ENCODE measurements at regions not wholly inside any gene's neighbourhood (a gene's known extent, or its start where the extent isn't known, plus 50 kb on each side); places are given as distances from the start of the nearest gene placed in this dataset.

DNA sequence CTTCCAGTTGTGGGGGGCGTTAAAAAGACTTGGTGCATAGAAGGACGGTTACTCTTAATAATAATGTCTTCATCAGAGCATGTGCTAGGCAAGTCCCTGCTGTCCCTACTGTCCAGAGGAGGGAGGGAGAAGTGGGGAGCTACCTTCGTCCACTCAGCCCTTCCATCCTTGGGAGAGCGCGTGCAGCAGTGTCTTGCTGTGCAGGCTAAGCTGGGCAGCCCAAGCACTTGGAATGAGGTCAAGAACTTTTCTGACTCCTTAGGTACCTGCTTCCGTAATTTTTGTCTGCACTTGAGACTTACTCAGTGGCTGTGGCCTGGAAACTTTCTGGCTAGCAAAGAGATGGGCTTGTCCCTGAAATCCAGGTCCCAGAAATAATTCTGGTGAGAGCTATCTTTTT lies 265.9 kb upstream of the SORCS1 start:
- H3K4me1 ChIP-seq (ENCODE audit: control insufficient read depth, insufficient read depth, low read length), result no peaks in the 10 kb centered on the region
- H3K9me3 ChIP-seq (ENCODE audit: control insufficient read depth, low read length), result no peaks in the 10 kb centered on the region
- no peaks in the 10 kb centered on the region for H3K36me3 ChIP-seq (ENCODE audit: control insufficient read depth, insufficient read depth, low read length)
- H3K27me3 ChIP-seq (ENCODE audit: control insufficient read depth, insufficient read depth, low read length), result no peaks in the 10 kb centered on the region
- H3K4me3 ChIP-seq (ENCODE audit: low read length), result no peak overlapping the region
- no peak overlapping the region for H3K9ac ChIP-seq (ENCODE audit: low read length)

DNA sequence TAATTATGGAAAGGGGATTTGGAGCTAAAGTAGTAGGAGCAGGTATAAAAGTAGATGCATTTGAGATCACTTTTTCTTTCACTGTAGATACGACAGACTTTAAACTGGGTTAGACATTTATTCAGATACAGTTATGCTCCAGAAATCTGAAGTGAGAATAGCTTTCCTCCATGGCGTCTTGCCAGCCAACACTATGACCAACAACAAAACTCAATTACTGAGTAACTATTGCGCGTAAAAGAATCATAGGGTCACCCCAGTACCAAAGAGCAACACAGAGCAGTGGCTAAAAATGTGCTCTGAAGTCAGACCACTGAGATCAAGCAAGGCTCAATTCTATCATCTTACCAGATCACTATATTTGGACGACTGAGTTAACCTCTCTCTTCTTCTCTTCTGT lies 262.5 kb upstream of the SORCS1 start:
- Histone ChIP-seq H3K9ac (ENCODE audit: low read length) (no peak overlapping the region), H3K36me3 (ENCODE audit: control insufficient read depth, insufficient read depth, low read length) (no peaks in the 10 kb centered on the region), H3K4me1 (ENCODE audit: control insufficient read depth, insufficient read depth, low read length) (no peaks in the 10 kb centered on the region), H3K27me3 (ENCODE audit: control insufficient read depth, insufficient read depth, low read length) (no peaks in the 10 kb centered on the region), H3K9me3 (ENCODE audit: control insufficient read depth, low read length) (no peaks in the 10 kb centered on the region), H3K4me3 (ENCODE audit: low read length) (no peak overlapping the region)

DNA sequence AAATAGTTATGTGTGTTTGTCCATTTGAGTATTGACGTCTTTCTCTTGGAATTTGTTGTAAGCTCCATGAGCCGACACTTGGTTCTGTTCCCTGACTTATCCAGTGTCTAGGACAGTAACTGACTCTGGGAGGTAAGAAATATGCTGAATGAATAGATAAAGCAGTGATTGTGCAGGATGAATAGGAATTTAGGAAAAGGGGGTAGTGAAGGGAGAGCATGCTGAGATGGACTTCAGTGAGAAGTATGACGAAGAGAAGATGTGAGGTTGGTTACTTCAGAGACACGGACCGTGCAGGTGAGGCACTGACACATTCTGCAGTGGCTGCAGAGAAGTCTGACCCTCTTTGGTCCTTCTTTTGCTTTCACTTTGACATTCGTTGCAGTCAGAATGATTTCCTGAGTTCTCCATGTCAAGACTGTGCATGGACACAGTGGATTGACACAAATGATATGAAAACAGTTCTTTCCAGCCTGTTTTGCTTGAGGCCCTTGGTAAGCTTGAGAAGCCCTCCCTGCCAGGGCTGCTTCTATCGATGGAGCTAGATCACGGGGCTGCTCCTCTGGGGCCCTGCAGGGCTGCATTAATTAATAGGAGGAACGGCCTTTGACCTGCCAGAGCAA lies 261.5 kb upstream of the SORCS1 start:
- no peak overlapping the region for H3K4me3 ChIP-seq (ENCODE audit: low read length)
- H3K36me3 ChIP-seq (ENCODE audit: control insufficient read depth, insufficient read depth, low read length), result no peaks in the 10 kb centered on the region
- no peak overlapping the region for H3K9ac ChIP-seq (ENCODE audit: low read length)

DNA sequence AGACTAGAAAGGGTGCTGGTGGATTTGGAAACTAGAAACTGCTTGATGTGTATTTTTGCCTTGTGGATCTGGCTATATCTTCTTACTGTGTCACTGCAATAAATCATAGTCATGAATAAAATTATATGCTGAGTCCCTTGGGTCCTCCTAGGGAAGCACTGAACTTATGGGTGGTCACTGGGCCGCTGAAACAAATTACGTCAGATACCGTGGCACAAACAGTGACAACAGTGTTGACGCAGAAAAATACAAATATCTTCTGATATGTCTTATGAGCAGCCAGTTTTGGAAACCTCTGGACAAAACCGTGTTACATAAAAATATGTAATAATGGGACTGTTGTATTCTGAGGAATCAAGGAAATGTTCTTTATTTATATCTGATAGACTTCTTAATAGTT lies 260.1 kb upstream of the SORCS1 start:
- Histone ChIP-seq H3K36me3 (ENCODE audit: control insufficient read depth, insufficient read depth, low read length) (no peaks in the 10 kb centered on the region), H3K9ac (ENCODE audit: low read length) (no peak overlapping the region), H3K27me3 (ENCODE audit: control insufficient read depth, insufficient read depth, low read length) (no peaks in the 10 kb centered on the region), H3K4me1 (ENCODE audit: control insufficient read depth, insufficient read depth, low read length) (no peaks in the 10 kb centered on the region), H3K4me3 (ENCODE audit: low read length) (no peak overlapping the region), H3K9me3 (ENCODE audit: control insufficient read depth, low read length) (no peaks in the 10 kb centered on the region)

More for the DNA sequence above, 261.5 kb upstream of the SORCS1 start:
- Histone ChIP-seq H3K4me1 (ENCODE audit: control insufficient read depth, insufficient read depth, low read length) (no peaks in the 10 kb centered on the region), H3K9me3 (ENCODE audit: control insufficient read depth, low read length) (no peaks in the 10 kb centered on the region), H3K27me3 (ENCODE audit: control insufficient read depth, insufficient read depth, low read length) (no peaks in the 10 kb centered on the region)

DNA sequence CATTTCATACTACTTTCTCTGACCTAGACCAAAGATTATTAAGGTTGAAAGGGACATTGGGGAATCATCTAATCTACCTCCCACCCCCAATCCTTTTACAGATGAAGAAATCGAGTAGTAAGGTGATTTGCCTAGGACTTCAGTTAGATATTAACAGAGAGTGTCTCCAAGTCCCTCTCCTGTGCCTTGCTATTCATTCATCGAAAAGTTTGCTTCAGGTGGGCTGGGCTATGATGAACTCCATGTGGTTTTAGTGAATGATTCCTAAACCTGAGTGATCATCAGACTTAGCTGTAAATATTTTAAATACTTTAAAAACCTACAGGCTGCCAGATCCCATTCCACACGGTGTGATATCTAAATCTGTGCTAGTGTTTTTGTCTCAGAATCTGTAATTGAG lies 259.4 kb upstream of the SORCS1 start:
- Histone ChIP-seq H3K4me3 (ENCODE audit: low read length) (no peak overlapping the region), H3K36me3 (ENCODE audit: control insufficient read depth, insufficient read depth, low read length) (no peaks in the 10 kb centered on the region), H3K9ac (ENCODE audit: low read length) (no peak overlapping the region), H3K27me3 (ENCODE audit: control insufficient read depth, insufficient read depth, low read length) (no peaks in the 10 kb centered on the region), H3K4me1 (ENCODE audit: control insufficient read depth, insufficient read depth, low read length) (no peaks in the 10 kb centered on the region), H3K9me3 (ENCODE audit: control insufficient read depth, low read length) (no peaks in the 10 kb centered on the region)

DNA sequence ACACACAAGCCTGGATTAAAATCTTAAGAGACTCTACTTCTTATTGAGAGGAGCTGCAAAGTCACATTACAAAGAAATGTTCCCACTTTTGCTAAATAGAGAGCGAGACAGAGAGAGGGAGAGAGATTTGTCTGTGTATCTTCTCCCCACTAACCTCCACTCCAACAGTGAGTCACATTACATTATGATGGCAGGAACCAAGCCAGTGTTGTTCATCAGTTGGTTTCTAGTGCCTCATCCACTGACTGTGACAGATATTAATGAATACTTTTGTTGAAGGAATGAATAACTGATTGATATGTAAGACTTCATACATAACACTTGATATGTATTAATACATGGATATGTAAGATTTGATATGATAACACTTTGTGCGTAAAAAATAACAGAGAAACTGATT lies 258.2 kb upstream of the SORCS1 start:
- no peaks in the 10 kb centered on the region for H3K36me3 ChIP-seq (ENCODE audit: control insufficient read depth, insufficient read depth, low read length)
- no peaks in the 10 kb centered on the region for H3K4me1 ChIP-seq (ENCODE audit: control insufficient read depth, insufficient read depth, low read length)
- no peaks in the 10 kb centered on the region for H3K9me3 ChIP-seq (ENCODE audit: control insufficient read depth, low read length)
- H3K9ac ChIP-seq (ENCODE audit: low read length), result no peak overlapping the region
- H3K4me3 ChIP-seq (ENCODE audit: low read length), result no peak overlapping the region
- H3K27me3 ChIP-seq (ENCODE audit: control insufficient read depth, insufficient read depth, low read length), result no peaks in the 10 kb centered on the region

DNA sequence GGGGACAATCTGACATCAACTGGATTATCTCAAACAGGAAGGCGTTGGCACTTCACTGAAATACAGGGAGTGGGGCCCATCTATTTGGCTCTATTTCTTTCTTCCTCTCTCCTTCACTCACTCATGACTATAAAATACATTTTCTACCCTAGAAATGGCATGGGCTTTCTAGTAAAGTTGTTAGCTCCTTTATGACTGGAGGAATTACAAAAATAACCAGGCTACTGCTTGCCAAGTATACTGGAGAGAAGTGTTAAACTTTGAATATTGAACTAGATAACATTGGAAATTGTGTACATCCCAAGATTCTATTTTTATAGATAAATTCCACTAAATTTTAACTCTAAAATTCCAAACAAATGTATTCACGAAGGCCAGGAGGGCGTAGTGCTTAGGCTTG lies 255.7 kb upstream of the SORCS1 start:
- Histone ChIP-seq H3K4me3 (ENCODE audit: low read length) (no peak overlapping the region), H3K9ac (ENCODE audit: low read length) (no peak overlapping the region), H3K4me1 (ENCODE audit: control insufficient read depth, insufficient read depth, low read length) (no peaks in the 10 kb centered on the region), H3K36me3 (ENCODE audit: control insufficient read depth, insufficient read depth, low read length) (no peaks in the 10 kb centered on the region), H3K9me3 (ENCODE audit: control insufficient read depth, low read length) (no peaks in the 10 kb centered on the region), H3K27me3 (ENCODE audit: control insufficient read depth, insufficient read depth, low read length) (no peaks in the 10 kb centered on the region)

DNA sequence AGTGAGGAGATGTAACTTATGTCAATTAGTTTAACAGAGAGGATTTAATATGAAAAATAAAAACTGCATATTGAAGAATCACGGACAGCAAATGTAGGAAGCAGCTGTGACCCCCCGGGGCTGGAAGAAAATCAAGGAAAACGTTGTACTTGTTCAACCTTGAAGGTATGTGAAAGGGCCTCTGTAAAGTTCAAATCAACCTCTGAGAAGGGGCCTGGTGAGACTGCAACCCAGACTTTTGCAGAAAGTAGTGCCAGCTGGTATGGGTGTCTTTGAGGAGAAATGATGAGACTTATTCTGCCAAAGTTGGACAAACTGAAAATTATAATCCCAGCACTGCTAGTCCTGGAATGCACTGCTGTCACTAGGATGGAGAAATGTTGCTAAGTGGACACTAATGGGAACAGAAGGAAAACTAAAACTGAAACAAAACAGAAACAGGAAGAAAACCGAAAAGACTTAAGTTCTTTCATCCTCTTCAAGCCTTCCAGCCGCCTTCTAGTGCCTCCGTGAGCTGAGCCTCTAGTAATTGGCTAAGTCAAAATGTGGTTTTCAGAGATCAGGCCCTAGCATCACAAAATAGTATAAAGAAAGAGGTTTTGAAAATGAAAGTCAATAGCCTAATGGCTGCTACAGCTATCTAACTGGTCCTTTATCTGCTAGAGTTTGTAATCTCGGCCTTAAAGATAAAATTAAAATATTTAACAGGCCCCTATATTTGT lies 253.7 kb upstream of the SORCS1 start:
- no peak overlapping the region for H3K9ac ChIP-seq (ENCODE audit: low read length)
- H3K4me3 ChIP-seq (ENCODE audit: low read length), result no peak overlapping the region
- H3K9me3 ChIP-seq (ENCODE audit: control insufficient read depth, low read length), result no peaks in the 10 kb centered on the region
- H3K27me3 ChIP-seq (ENCODE audit: control insufficient read depth, insufficient read depth, low read length), result no peaks in the 10 kb centered on the region
- H3K4me1 ChIP-seq (ENCODE audit: control insufficient read depth, insufficient read depth, low read length), result no peaks in the 10 kb centered on the region
- H3K36me3 ChIP-seq (ENCODE audit: control insufficient read depth, insufficient read depth, low read length), result no peaks in the 10 kb centered on the region

DNA sequence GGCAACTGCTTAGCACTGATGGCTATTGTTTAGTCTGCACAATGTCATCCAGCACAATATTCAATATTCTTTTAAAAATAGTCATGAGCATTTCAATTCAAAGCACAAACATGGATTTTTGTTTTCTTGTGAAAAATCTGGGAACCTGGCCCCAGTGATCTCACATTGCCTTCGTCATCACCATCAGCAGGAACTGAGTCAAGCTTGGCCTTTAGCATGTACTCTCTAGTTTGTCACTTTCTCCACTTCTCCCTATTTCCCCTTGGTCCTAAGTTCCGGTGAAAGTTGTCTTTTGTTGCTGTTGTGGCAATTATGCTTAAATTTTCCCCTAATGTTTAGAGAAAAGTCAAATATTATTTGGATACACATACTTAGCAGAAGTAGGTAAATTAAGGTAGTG lies 252.9 kb upstream of the SORCS1 start:
- H3K4me3 ChIP-seq (ENCODE audit: low read length), result no peak overlapping the region
- no peaks in the 10 kb centered on the region for H3K4me1 ChIP-seq (ENCODE audit: control insufficient read depth, insufficient read depth, low read length)
- H3K9me3 ChIP-seq (ENCODE audit: control insufficient read depth, low read length), result no peaks in the 10 kb centered on the region
- no peaks in the 10 kb centered on the region for H3K36me3 ChIP-seq (ENCODE audit: control insufficient read depth, insufficient read depth, low read length)
- no peaks in the 10 kb centered on the region for H3K27me3 ChIP-seq (ENCODE audit: control insufficient read depth, insufficient read depth, low read length)
- H3K9ac ChIP-seq (ENCODE audit: low read length), result no peak overlapping the region

DNA sequence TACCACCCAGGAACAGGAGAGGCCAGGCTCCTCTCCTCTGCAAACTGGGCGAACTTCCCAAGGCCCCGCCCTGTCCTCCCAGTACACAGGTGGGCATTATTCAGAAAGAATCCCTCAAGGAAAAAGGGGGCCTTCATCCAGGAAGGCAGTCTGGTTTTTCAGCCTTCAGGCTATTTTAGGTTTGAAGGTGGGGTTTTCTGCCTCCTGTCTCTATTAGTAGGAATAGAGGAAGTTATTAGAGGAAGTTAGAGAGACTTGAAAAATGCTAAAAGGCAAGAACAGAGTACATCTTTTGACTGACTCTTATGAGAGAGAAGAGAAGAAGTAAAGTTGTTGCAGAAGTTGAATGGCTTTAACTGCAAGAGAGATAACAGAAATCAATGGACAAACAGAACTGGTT lies 250.9 kb upstream of the SORCS1 start:
- Histone ChIP-seq H3K4me1 (ENCODE audit: control insufficient read depth, insufficient read depth, low read length) (no peaks in the 10 kb centered on the region), H3K9ac (ENCODE audit: low read length) (no peak overlapping the region), H3K27me3 (ENCODE audit: control insufficient read depth, insufficient read depth, low read length) (no peaks in the 10 kb centered on the region), H3K36me3 (ENCODE audit: control insufficient read depth, insufficient read depth, low read length) (no peaks in the 10 kb centered on the region), H3K9me3 (ENCODE audit: control insufficient read depth, low read length) (no peaks in the 10 kb centered on the region), H3K4me3 (ENCODE audit: low read length) (no peak overlapping the region)

DNA sequence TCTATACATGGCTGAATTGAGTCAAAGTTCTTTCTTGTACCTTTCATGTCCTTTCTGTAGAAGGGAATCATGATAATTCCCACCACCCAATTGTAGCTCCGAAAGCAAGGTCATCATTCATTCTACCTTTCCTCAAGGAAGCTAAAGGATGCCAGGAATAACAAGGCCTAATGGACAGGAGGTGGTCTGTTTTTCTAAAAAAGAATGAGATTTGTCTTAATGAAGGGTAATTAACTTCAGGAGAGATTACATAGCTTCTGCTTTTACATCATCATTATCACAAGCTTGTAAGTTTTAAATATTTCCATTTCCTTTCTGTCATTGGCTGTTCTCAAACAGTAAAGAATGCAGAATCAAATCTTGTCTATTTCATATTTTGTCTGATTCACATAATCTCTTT lies 249.5 kb upstream of the SORCS1 start:
- Histone ChIP-seq H3K36me3 (ENCODE audit: control insufficient read depth, insufficient read depth, low read length) (no peaks in the 10 kb centered on the region), H3K4me1 (ENCODE audit: control insufficient read depth, insufficient read depth, low read length) (no peaks in the 10 kb centered on the region), H3K27me3 (ENCODE audit: control insufficient read depth, insufficient read depth, low read length) (no peaks in the 10 kb centered on the region), H3K9ac (ENCODE audit: low read length) (no peak overlapping the region), H3K4me3 (ENCODE audit: low read length) (no peak overlapping the region), H3K9me3 (ENCODE audit: control insufficient read depth, low read length) (no peaks in the 10 kb centered on the region)

DNA sequence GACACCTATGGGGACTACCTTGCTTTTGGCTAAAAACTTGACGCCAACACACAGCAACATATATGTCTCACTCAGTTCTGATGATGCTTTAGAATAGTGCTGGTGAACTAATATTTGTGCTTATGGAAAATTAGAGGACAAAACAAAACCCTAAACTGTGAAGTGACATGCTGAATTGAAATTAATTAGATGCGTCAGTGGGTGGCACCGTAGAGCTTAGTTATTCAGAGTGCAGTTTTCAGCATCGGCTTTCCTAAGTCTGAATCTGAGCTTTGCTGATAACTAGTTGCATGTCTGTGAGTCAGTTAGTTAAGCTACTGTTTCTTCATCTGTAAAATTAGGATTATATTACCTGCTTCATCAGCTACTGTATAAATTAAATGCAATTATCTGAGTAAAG lies 245.0 kb upstream of the SORCS1 start:
- Histone ChIP-seq H3K27me3 (ENCODE audit: control insufficient read depth, insufficient read depth, low read length) (no peaks in the 10 kb centered on the region), H3K36me3 (ENCODE audit: control insufficient read depth, insufficient read depth, low read length) (no peaks in the 10 kb centered on the region), H3K4me3 (ENCODE audit: low read length) (no peak overlapping the region), H3K9ac (ENCODE audit: low read length) (no peak overlapping the region), H3K4me1 (ENCODE audit: control insufficient read depth, insufficient read depth, low read length) (no peaks in the 10 kb centered on the region), H3K9me3 (ENCODE audit: control insufficient read depth, low read length) (no peaks in the 10 kb centered on the region)

DNA sequence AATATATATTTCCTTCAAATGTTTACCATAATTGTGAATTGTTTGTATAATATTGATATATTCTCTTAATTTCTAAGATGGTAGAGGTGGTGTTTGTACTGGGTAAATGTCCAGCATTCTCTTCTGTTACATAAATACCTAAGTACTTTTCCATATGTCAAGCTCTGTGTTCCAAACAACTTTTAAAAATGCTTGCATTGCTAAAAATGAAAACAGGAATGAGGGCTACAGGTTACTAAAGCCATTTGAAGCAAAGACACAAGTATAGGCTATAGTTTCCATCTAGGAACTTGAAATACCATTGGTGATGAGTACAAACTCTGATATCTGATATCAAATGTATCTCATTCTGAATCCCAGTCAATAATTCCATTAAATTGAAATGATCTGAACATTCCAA lies 233.6 kb upstream of the SORCS1 start:
- no peak overlapping the region for H3K9ac ChIP-seq (ENCODE audit: low read length)
- H3K4me3 ChIP-seq (ENCODE audit: low read length), result no peak overlapping the region
- no peaks in the 10 kb centered on the region for H3K9me3 ChIP-seq (ENCODE audit: control insufficient read depth, low read length)
- H3K4me1 ChIP-seq (ENCODE audit: control insufficient read depth, insufficient read depth, low read length), result no peaks in the 10 kb centered on the region
- no peaks in the 10 kb centered on the region for H3K36me3 ChIP-seq (ENCODE audit: control insufficient read depth, insufficient read depth, low read length)
- H3K27me3 ChIP-seq (ENCODE audit: control insufficient read depth, insufficient read depth, low read length), result no peaks in the 10 kb centered on the region

Data from mucosa of stomach (tissue), 1 donor.